ENCODE measurements at regions not wholly inside any gene's neighbourhood (a gene's known extent, or its start where the extent isn't known, plus 50 kb on each side); places are given as distances from the start of the nearest gene placed in this dataset.

GRCh38 chr16:35197656-35198055 lies 1738.2 kb downstream of the TP53TG3F start:
- no peak for ATAC-seq
- Histone ChIP-seq H3K27me3 (no peaks in the 10 kb centered on the region), H3K36me3 (no peaks in the 10 kb centered on the region), H3K4me3 (no peak overlapping the region), H3K4me1 (no peaks in the 10 kb centered on the region), H3K27ac (no peak overlapping the region), H3K9me3 (no peaks in the 10 kb centered on the region)
- WGBS (ENCODE audit: insufficient coverage, low coverage, low lambda C conversion rate, missing lambda C conversion rate): 33% methylated on average over 3 of the region's 10 CpGs
- TF ChIP-seq CTCF (IDR thresholded peaks at IDR 0.05) (no peak), POLR2A (IDR thresholded peaks at IDR 0.05) (no peak)
- intact Hi-C loops (cut with DNase I): no loop called here
- DNase-seq: no peak

DNA sequence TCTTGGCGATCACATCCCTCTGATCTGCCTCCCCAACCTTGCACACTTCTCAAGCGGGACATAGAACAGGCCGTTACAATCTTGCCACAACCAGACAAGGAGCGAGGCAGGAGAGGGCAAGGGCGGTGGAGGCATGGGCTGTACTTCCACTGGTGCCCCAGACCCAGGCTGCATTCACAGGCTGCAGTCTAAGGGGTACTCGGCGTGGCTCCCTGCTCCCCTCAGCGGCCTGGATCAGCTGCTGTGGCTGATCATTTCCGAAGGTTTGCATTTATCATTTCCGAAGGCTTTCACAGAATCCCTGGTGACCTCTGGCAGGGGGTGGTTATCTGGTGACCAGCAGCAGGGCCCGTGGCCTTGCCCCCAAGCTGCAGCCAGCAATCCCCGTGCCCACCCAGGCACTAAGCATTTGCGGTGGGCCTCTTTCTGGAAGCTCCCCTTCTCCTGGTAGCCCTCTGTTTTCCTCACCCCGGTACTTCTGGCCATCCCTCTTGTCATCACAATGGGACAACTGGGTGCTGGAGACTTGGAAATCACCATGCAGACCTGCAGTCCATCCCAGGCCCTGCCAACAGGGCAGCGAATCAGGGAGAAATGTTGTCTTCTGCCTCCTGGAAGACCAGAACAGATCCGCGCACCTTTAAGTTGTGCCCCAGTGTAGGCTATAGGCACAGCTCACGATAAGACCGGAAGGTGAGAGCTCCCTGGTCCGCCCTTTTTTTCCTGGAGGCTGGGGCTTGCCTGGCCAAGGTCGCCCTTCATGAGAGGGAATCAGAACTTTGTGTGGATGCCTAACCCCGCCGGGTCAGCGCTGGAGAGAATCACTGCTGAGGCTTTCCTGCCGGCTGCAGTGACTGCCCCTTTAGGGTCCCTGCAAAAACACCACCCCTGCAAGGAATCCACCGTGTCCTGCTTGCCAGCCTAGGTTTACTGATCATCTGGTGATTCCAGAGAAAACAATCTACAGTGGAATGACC lies 1739.1 kb downstream of the TP53TG3F start:
- Histone ChIP-seq H3K9me3 (no peaks in the 10 kb centered on the region), H3K27ac (no peak overlapping the region), H3K4me3 (no peak overlapping the region), H3K27me3 (no peaks in the 10 kb centered on the region), H3K4me1 (no peaks in the 10 kb centered on the region), H3K36me3 (no peaks in the 10 kb centered on the region)
- WGBS (ENCODE audit: insufficient coverage, low coverage, low lambda C conversion rate, missing lambda C conversion rate): 56% methylated on average over 13 of the region's 26 CpGs
- TF ChIP-seq CTCF (IDR thresholded peaks at IDR 0.05) (no peak), POLR2A (IDR thresholded peaks at IDR 0.05) (no peak)
- ATAC-seq: no peak
- intact Hi-C loops (cut with DNase I): no loop called here
- DNase-seq: no peak

GRCh38 chr16:35200662-35201061 lies 1741.2 kb downstream of the TP53TG3F start:
- no peak for TF ChIP-seq POLR2A (IDR thresholded peaks at IDR 0.05)
- no peak for TF ChIP-seq CTCF (IDR thresholded peaks at IDR 0.05)

GRCh38 chr16:35201151-35201550 lies 1741.7 kb downstream of the TP53TG3F start:
- no peak for TF ChIP-seq CTCF (IDR thresholded peaks at IDR 0.05)
- no peak for TF ChIP-seq POLR2A (IDR thresholded peaks at IDR 0.05)
- intact Hi-C loops (cut with DNase I): no loop called here
- no peak for DNase-seq
- Histone ChIP-seq H3K4me3 (no peak overlapping the region), H3K27ac (no peak overlapping the region), H3K9me3 (no peaks in the 10 kb centered on the region), H3K36me3 (no peaks in the 10 kb centered on the region), H3K27me3 (no peaks in the 10 kb centered on the region), H3K4me1 (no peaks in the 10 kb centered on the region)
- WGBS (ENCODE audit: insufficient coverage, low coverage, low lambda C conversion rate, missing lambda C conversion rate): 20% methylated on average over 1 of the region's 5 CpGs
- no peak for ATAC-seq

More at GRCh38 chr16:35200662-35201061, 1741.2 kb downstream of the TP53TG3F start:
- no peaks in the 10 kb centered on the region for H3K9me3 ChIP-seq
- no peaks in the 10 kb centered on the region for H3K27me3 ChIP-seq
- H3K4me3 ChIP-seq: no peak overlapping the region
- no peaks in the 10 kb centered on the region for H3K4me1 ChIP-seq
- DNase-seq (no peak), ATAC-seq (no peak)
- H3K27ac ChIP-seq: no peak overlapping the region
- no CpG with 5 or more reads among the region's 1 CpG for whole genome bisulfite sequencing (ENCODE audit: insufficient coverage, low coverage, low lambda C conversion rate, missing lambda C conversion rate)
- intact Hi-C loops (cut with DNase I): no loop called here
- no peaks in the 10 kb centered on the region for H3K36me3 ChIP-seq

Measured in right lobe of liver (tissue), 6 donors.